22Rv1 (cell line): ENCODE measurements at regions not wholly inside any gene's neighbourhood (a gene's known extent, or its start where the extent isn't known, plus 50 kb on each side); places are given as distances from the start of the nearest gene placed in this dataset.

Experiments
- CTCF ChIP-seq: fragments of 450-650 bp; IDR thresholded peaks from 2 replicates; pipeline ENCODE4 v1.5.1; 2017; ENCODE audit warnings: mild to moderate bottlenecking
- ZFX ChIP-seq: fragments of 450-650 bp; IDR thresholded peaks from 2 replicates; pipeline ENCODE4 v1.6.1; 2017; ENCODE audit warnings: antibody characterized with exemption, borderline replicate concordance

GRCh38 chr1:185594786-185595410 is 139.3 kb upstream of the HMCN1 start:
- TF ChIP-seq CTCF (no peak), ZFX (no peak)
